WTC11 (cell line): ENCODE measurements at regions not wholly inside any gene's neighbourhood (a gene's known extent, or its start where the extent isn't known, plus 50 kb on each side); places are given as distances from the start of the nearest gene placed in this dataset.

Source experiments
- ATAC-seq: fragments of 200-7000 bp; cut with Tn5 transposase; 2 replicates; pipeline ENCODE4 v1.10.0; 2021; ENCODE audit warnings: mild to moderate bottlenecking, moderate library complexity
- CTCF ChIA-PET: fragments of 300-600 bp; sonication (Branson Sonifier 250); formaldehyde crosslinking; loops from one replicate; lab custom pipeline; 2021; ENCODE audit warnings: antibody characterized with exemption; lab: Charles Lee
- POLR2A ChIA-PET: fragments of 350-600 bp; sonication (Branson Sonifier 250); formaldehyde crosslinking; loops from one replicate; lab custom pipeline; 2021; ENCODE audit warnings: antibody characterized with exemption; lab: Charles Lee
- DNase-seq: peaks from one replicate; pipeline ENCODE4 v3.0.0; 2021; ENCODE audit warnings: low spot score
- H3K27ac Mint-ChIP-seq: 2 replicates; pipeline ENCODE4 v1.8.0; 2021; ENCODE audit warnings: mixed read lengths
- H3K27me3 Mint-ChIP-seq: 2 replicates; pipeline ENCODE4 v1.8.0; 2021; ENCODE audit warnings: low read depth, mild to moderate bottlenecking, moderate library complexity, mixed read lengths
- H3K36me3 Mint-ChIP-seq: 2 replicates; pipeline ENCODE4 v1.8.0; 2021; ENCODE audit warnings: mixed read lengths
- H3K4me1 Mint-ChIP-seq: 2 replicates; pipeline ENCODE4 v1.8.0; 2022; ENCODE audit warnings: mixed read lengths
- H3K4me3 Mint-ChIP-seq: 2 replicates; pipeline ENCODE4 v1.8.0; 2021; ENCODE audit warnings: mild to moderate bottlenecking, moderate library complexity, mixed read lengths
- H3K9me3 Mint-ChIP-seq: 2 replicates; pipeline ENCODE4 v1.8.0; 2021; ENCODE audit warnings: mixed read lengths
- ATF1 ChIP-seq: sonication (generic); formaldehyde crosslinking; IDR thresholded peaks from 2 replicates; pipeline ENCODE4 v1.8.1; 2023; ENCODE audit warnings: mild to moderate bottlenecking, moderate library complexity, missing genetic modification reagents
- ATF2 ChIP-seq: sonication (generic); formaldehyde crosslinking; IDR thresholded peaks from 2 replicates; pipeline ENCODE4 v1.8.1; 2022; ENCODE audit warnings: low read depth, missing genetic modification reagents, borderline replicate concordance
- E2F4 ChIP-seq: sonication (generic); formaldehyde crosslinking; IDR thresholded peaks from 2 replicates; pipeline ENCODE4 v1.8.1; 2022; ENCODE audit warnings: low read depth, mild to moderate bottlenecking, moderate library complexity, missing genetic modification reagents, borderline replicate concordance
- FOXP1 ChIP-seq: sonication (generic); formaldehyde crosslinking; IDR thresholded peaks from 2 replicates; pipeline ENCODE4 v1.8.0; 2022; ENCODE audit warnings: missing genetic modification reagents, mild to moderate bottlenecking, moderate library complexity, borderline replicate concordance
- FOXP4 ChIP-seq: sonication (generic); formaldehyde crosslinking; IDR thresholded peaks from 2 replicates; pipeline ENCODE4 v1.8.0; 2022; ENCODE audit warnings: mild to moderate bottlenecking, missing genetic modification reagents
- MXD4 ChIP-seq: fragments of 250-450 bp; sonication (Bioruptor Pico); IDR thresholded peaks from 2 replicates; pipeline ENCODE4 v1.8.0; 2021; ENCODE audit warnings: mild to moderate bottlenecking, moderate library complexity, borderline replicate concordance
- SMAD3 ChIP-seq: sonication (generic); formaldehyde crosslinking; IDR thresholded peaks from 2 replicates; pipeline ENCODE4 v1.8.0; 2022; ENCODE audit warnings: missing genetic modification reagents, mild to moderate bottlenecking, borderline replicate concordance
- SP1 ChIP-seq: sonication (generic); formaldehyde crosslinking; conservative IDR thresholded peaks from 2 replicates; pipeline ENCODE4 v1.8.1; 2022; ENCODE audit warnings: missing genetic modification reagents
- USF1 ChIP-seq: sonication (generic); formaldehyde crosslinking; IDR thresholded peaks from 2 replicates; pipeline ENCODE4 v1.8.0; 2022; ENCODE audit warnings: mild to moderate bottlenecking, missing genetic modification reagents
- ZMAT4 ChIP-seq: fragments of 250-450 bp; sonication (Bioruptor Pico); IDR thresholded peaks from 2 replicates; pipeline ENCODE4 v1.9.0; 2021; ENCODE audit warnings: mild to moderate bottlenecking
- ZNF121 ChIP-seq: sonication (generic); formaldehyde crosslinking; IDR thresholded peaks from 2 replicates; pipeline ENCODE4 v1.8.0; 2023; ENCODE audit warnings: missing genetic modification reagents
- ZNF671 ChIP-seq: fragments of 250-450 bp; sonication (Bioruptor Pico); IDR thresholded peaks from 2 replicates; pipeline ENCODE4 v1.8.0; 2021; ENCODE audit warnings: mild to moderate bottlenecking
- TF ChIP-seq, protein P1 (sequence below): sonication (generic); formaldehyde crosslinking; IDR thresholded peaks from 2 replicates; pipeline ENCODE4 v1.8.1; 2022; ENCODE audit warnings: mild to moderate bottlenecking, moderate library complexity, missing genetic modification reagents
- TF ChIP-seq, protein P2 (sequence below): sonication (generic); formaldehyde crosslinking; IDR thresholded peaks from 2 replicates; pipeline ENCODE4 v1.8.0; 2023; ENCODE audit warnings: missing genetic modification reagents
- TF ChIP-seq, protein P3 (sequence below): sonication (generic); formaldehyde crosslinking; IDR thresholded peaks from 2 replicates; pipeline ENCODE4 v1.8.0; 2022; ENCODE audit warnings: mild to moderate bottlenecking, missing genetic modification reagents
- TF ChIP-seq, protein P4 (sequence below): sonication (generic); formaldehyde crosslinking; IDR thresholded peaks from 2 replicates; pipeline ENCODE4 v1.8.1; 2023; ENCODE audit warnings: mild to moderate bottlenecking, missing genetic modification reagents, moderate library complexity
- TF ChIP-seq, protein P5 (sequence below): fragments of 250-450 bp; sonication (Bioruptor Pico); IDR thresholded peaks from 2 replicates; pipeline ENCODE4 v1.9.0; 2021; ENCODE audit warnings: mild to moderate bottlenecking
- TF ChIP-seq, protein P6 (sequence below): fragments of 250-450 bp; sonication (Bioruptor Pico); IDR thresholded peaks from 2 replicates; pipeline ENCODE4 v2.1.2; 2022; ENCODE audit warnings: mild to moderate bottlenecking, moderate library complexity

GRCh38 chr1:174075245-174075692 lies 53.1 kb upstream of the RC3H1 start (continued):
- TF ChIP-seq ATF2 (no peak), ATF1 (CRISPR knock-in tag) (no peak), ZNF121 (CRISPR knock-in tag) (no peak), ZMAT4 (no peak)

DNA sequence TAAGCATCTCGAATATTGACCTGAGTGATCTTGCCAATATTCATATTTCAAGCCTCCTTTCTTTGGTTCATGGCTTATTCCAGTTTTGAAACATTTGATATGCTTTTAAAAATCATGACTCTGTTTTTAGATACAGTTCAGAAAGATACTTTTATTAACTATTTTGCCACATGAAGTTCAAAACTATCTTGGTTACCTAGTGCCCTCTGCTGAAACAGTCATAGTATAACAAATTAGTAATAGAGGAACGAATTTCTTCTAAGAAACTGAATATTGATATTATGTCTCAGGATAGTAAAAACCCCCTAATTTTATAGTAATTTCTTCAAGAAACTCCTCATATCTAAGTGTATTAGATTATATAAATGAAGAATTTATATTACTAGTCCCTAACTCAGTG lies 52.6 kb upstream of the RC3H1 start:
- ATAC-seq, result no peak
- no peaks in the 10 kb centered on the region for H3K9me3 Mint-ChIP-seq
- H3K27me3 Mint-ChIP-seq, result no peaks in the 10 kb centered on the region
- ChIA-PET CTCF (no interaction called here), POLR2A (no interaction called here)
- peaks cover 11% of the 10 kb centered on the region for H3K4me1 Mint-ChIP-seq
- TF ChIP-seq ZNF671 (CRISPR knock-in tag), result no peak
- TF ChIP-seq, protein P1, sequence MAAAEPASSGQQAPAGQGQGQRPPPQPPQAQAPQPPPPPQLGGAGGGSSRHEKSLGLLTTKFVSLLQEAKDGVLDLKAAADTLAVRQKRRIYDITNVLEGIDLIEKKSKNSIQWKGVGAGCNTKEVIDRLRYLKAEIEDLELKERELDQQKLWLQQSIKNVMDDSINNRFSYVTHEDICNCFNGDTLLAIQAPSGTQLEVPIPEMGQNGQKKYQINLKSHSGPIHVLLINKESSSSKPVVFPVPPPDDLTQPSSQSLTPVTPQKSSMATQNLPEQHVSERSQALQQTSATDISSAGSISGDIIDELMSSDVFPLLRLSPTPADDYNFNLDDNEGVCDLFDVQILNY (CRISPR knock-in tag), result no peak
- TF ChIP-seq, protein P2, sequence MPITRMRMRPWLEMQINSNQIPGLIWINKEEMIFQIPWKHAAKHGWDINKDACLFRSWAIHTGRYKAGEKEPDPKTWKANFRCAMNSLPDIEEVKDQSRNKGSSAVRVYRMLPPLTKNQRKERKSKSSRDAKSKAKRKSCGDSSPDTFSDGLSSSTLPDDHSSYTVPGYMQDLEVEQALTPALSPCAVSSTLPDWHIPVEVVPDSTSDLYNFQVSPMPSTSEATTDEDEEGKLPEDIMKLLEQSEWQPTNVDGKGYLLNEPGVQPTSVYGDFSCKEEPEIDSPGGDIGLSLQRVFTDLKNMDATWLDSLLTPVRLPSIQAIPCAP, result no peak
- no peak for TF ChIP-seq E2F4 (CRISPR knock-in tag)
- no peak for TF ChIP-seq FOXP1 (CRISPR knock-in tag)
- TF ChIP-seq, protein P3, sequence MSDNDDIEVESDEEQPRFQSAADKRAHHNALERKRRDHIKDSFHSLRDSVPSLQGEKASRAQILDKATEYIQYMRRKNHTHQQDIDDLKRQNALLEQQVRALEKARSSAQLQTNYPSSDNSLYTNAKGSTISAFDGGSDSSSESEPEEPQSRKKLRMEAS (CRISPR knock-in tag), result no peak
- TF ChIP-seq, protein P4, sequence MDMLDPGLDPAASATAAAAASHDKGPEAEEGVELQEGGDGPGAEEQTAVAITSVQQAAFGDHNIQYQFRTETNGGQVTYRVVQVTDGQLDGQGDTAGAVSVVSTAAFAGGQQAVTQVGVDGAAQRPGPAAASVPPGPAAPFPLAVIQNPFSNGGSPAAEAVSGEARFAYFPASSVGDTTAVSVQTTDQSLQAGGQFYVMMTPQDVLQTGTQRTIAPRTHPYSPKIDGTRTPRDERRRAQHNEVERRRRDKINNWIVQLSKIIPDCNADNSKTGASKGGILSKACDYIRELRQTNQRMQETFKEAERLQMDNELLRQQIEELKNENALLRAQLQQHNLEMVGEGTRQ (CRISPR knock-in tag), result no peak
- TF ChIP-seq SMAD3 (CRISPR knock-in tag), result no peak
- no peak for TF ChIP-seq SP1 (CRISPR knock-in tag)
- TF ChIP-seq USF1 (CRISPR knock-in tag), result no peak
- H3K4me3 Mint-ChIP-seq, result no peak overlapping the region
- H3K27ac Mint-ChIP-seq, result no peak overlapping the region
- H3K36me3 Mint-ChIP-seq, result no peaks in the 10 kb centered on the region
- DNase-seq, result no peak

DNA sequence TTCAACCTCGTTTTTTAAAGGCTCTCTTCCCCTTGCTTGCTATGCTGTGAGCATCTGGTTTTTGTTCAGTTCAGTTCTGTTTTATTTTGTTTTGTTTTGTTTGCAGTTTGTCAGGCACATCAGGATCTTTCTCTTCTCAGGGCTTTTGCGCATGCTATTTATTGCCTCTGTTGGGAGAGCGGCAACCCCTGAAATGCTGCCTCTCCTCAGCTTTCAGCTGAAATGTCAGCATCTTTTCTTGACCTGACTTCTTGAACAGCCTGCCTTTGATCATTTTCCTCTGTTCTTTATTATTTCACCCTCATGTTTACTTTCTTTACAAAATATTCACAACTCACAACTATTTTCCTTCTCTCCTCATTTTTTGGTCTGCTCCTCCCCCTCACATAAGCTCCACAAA lies 50.4 kb upstream of the RC3H1 start:
- Mint-ChIP-seq H3K36me3 (no peaks in the 10 kb centered on the region), H3K27ac (no peak overlapping the region), H3K4me3 (no peak overlapping the region), H3K27me3 (no peaks in the 10 kb centered on the region), H3K4me1 (peaks cover 2% of the 10 kb centered on the region), H3K9me3 (no peaks in the 10 kb centered on the region)
- ChIA-PET CTCF (no interaction called here), POLR2A (no interaction called here)
- DNase-seq (no peak), ATAC-seq (no peak)
- TF ChIP-seq, protein P5, sequence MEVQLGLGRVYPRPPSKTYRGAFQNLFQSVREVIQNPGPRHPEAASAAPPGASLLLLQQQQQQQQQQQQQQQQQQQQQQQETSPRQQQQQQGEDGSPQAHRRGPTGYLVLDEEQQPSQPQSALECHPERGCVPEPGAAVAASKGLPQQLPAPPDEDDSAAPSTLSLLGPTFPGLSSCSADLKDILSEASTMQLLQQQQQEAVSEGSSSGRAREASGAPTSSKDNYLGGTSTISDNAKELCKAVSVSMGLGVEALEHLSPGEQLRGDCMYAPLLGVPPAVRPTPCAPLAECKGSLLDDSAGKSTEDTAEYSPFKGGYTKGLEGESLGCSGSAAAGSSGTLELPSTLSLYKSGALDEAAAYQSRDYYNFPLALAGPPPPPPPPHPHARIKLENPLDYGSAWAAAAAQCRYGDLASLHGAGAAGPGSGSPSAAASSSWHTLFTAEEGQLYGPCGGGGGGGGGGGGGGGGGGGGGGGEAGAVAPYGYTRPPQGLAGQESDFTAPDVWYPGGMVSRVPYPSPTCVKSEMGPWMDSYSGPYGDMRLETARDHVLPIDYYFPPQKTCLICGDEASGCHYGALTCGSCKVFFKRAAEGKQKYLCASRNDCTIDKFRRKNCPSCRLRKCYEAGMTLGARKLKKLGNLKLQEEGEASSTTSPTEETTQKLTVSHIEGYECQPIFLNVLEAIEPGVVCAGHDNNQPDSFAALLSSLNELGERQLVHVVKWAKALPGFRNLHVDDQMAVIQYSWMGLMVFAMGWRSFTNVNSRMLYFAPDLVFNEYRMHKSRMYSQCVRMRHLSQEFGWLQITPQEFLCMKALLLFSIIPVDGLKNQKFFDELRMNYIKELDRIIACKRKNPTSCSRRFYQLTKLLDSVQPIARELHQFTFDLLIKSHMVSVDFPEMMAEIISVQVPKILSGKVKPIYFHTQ, result no peak
- TF ChIP-seq FOXP4 (no peak), MXD4 (CRISPR knock-in tag) (no peak)
- TF ChIP-seq, protein P6, sequence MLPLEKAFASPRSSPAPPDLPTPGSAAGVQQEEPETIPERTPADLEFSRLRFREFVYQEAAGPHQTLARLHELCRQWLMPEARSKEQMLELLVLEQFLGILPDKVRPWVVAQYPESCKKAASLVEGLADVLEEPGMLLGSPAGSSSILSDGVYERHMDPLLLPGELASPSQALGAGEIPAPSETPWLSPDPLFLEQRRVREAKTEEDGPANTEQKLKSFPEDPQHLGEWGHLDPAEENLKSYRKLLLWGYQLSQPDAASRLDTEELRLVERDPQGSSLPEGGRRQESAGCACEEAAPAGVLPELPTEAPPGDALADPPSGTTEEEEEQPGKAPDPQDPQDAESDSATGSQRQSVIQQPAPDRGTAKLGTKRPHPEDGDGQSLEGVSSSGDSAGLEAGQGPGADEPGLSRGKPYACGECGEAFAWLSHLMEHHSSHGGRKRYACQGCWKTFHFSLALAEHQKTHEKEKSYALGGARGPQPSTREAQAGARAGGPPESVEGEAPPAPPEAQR (CRISPR knock-in tag), result no peak
